T-helper 2 cell treated with Interferon-gamma antibody and Interleukin-4, amounts not matched to agents 5 μg/mL and 100 μg/mL, for 36 hours (primary cell): ENCODE measurements at regions not wholly inside any gene's neighbourhood (a gene's known extent, or its start where the extent isn't known, plus 50 kb on each side); places are given as distances from the start of the nearest gene placed in this dataset.

Experiments
- DNase-seq: peaks from one replicate; pipeline ENCODE4 v3.0.0; 2021; ENCODE audit warnings: low spot score
- H3K27ac Mint-ChIP-seq: one replicate; pipeline ENCODE4 v1.8.0; 2021; ENCODE audit warnings: mild to moderate bottlenecking, mixed read lengths
- H3K27me3 Mint-ChIP-seq: one replicate; pipeline ENCODE4 v1.8.0; 2021; ENCODE audit warnings: low read depth, mixed read lengths
- H3K36me3 Mint-ChIP-seq: one replicate; pipeline ENCODE4 v1.8.0; 2021; ENCODE audit warnings: low read depth, mixed read lengths
- H3K4me1 Mint-ChIP-seq: one replicate; pipeline ENCODE4 v1.8.0; 2021; ENCODE audit warnings: low read depth, mixed read lengths
- H3K4me3 Mint-ChIP-seq: one replicate; pipeline ENCODE4 v1.8.0; 2022; ENCODE audit warnings: mild to moderate bottlenecking, moderate library complexity, mixed read lengths
- H3K9me3 Mint-ChIP-seq: one replicate; pipeline ENCODE4 v1.8.0; 2021; ENCODE audit warnings: mixed read lengths

DNA sequence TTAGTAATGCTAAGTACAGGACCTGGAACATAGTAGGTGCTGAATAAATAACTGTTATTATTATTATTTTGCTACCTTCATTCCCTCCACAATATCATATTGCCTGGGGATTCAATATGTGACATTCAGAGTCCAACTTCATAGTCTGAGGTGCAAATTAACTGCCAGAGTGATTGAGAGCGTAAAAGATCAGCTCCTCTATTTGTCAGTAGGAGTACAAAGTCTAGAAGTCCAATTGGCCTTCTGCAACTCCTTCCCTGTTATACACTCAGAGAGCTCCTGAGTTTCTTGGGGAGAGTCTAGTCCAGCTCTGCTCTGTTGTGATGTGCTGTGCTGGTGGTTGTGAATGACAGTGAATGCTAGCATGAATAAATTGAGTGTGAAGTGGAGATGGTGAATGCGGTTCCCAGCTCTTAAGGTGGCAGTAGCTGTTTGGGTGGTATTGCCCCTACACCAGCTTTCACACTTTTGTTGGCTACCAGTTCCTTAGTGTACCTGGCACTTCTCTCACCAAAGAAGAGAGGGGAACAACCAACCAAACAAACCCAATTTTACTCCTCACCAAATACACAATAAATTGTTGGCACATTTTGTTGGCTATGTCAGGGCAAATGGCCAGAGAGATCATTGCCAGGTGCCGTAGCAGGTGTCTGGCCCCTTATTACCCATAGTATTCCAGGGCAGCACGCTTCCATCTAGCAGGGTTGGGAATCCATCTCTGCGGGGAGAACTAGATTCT is 270.1 kb upstream of the TBL1XR1 start:
- H3K27ac Mint-ChIP-seq = no peak overlapping the region
- H3K9me3 Mint-ChIP-seq = no peaks in the 10 kb centered on the region
- DNase-seq = no peak
- no peaks in the 10 kb centered on the region for H3K27me3 Mint-ChIP-seq
- no peaks in the 10 kb centered on the region for H3K36me3 Mint-ChIP-seq
- no peaks in the 10 kb centered on the region for H3K4me1 Mint-ChIP-seq
- no peak overlapping the region for H3K4me3 Mint-ChIP-seq

GRCh38 chr3:177468331-177468730 is 271.0 kb upstream of the TBL1XR1 start:
- H3K4me1 Mint-ChIP-seq = no peaks in the 10 kb centered on the region
- H3K9me3 Mint-ChIP-seq = no peaks in the 10 kb centered on the region
- H3K4me3 Mint-ChIP-seq = no peak overlapping the region
- H3K27ac Mint-ChIP-seq = no peak overlapping the region
- no peak for DNase-seq
- no peaks in the 10 kb centered on the region for H3K36me3 Mint-ChIP-seq
- no peaks in the 10 kb centered on the region for H3K27me3 Mint-ChIP-seq

- Mint-ChIP-seq H3K4me3 (no peak overlapping the region), H3K27me3 (no peaks in the 10 kb centered on the region), H3K27ac (no peak overlapping the region), H3K36me3 (no peaks in the 10 kb centered on the region), H3K4me1 (no peaks in the 10 kb centered on the region), H3K9me3 (no peaks in the 10 kb centered on the region)
- DNase-seq = no peak
These were observed 271.5 kb upstream of the TBL1XR1 start for GRCh38 chr3:177468816-177469215.

DNA sequence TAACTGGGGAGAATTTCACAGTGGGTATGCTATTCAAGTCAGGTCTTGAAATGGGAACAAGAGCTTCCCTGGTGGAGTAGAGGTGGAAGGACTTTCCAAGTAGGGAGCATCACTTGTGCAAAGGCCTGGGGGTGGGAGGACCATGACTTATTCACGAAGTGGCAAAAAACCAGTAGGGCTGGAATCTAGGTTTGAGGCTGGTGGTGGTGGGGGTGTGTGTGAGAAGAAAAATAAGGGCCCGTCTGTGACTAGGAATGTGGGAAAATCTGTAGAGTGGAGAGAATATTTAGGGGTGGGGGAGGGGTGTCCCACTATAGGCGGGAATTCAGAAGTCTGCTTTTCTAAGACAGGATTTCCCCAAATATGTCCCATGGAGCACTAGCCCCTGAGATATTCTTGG is 271.9 kb upstream of the TBL1XR1 start:
- Mint-ChIP-seq H3K4me3 (no peak overlapping the region), H3K9me3 (no peaks in the 10 kb centered on the region), H3K27ac (no peak overlapping the region), H3K36me3 (no peaks in the 10 kb centered on the region), H3K27me3 (no peaks in the 10 kb centered on the region), H3K4me1 (no peaks in the 10 kb centered on the region)
- no peak for DNase-seq

DNA sequence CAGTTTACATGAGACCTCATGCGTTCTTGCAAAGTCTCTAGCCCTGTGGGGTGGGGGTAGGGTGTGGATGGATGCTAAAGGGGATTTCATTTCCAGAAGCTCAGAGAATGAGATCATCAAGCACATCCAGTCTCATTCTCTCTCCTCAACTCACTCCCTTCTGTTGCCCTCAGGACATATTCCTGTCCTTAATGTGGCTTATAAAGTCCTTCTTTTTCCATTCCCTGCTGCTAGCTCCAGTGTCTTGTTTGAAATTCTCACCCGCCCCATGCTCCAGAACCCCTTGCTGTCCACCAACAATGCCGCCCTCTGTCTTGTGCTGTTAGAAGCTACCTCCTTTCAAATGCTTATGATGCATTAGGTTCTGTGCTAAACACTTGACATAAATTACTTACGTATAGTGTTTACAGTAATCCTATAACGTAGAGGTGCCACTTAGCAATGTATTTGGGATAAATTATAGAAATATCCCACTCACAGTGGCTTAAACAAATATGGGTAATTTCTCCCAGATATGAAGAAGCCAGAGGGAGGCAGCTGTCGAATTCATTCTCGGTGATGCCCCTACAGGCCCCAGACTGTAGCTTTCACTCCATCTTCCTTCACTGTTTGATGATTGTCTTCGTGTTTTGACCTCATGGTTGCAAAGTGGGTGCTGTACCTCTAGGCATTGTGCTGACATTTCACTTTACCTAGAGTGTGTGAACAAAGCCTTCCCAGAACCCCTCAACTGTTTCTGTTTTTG is 273.1 kb upstream of the TBL1XR1 start:
- no peaks in the 10 kb centered on the region for H3K36me3 Mint-ChIP-seq
- H3K4me1 Mint-ChIP-seq = no peaks in the 10 kb centered on the region
- H3K27ac Mint-ChIP-seq = no peak overlapping the region
- no peaks in the 10 kb centered on the region for H3K9me3 Mint-ChIP-seq
- H3K27me3 Mint-ChIP-seq = no peaks in the 10 kb centered on the region
- no peak overlapping the region for H3K4me3 Mint-ChIP-seq
- no peak for DNase-seq

- H3K4me1 Mint-ChIP-seq = no peaks in the 10 kb centered on the region
- no peaks in the 10 kb centered on the region for H3K27me3 Mint-ChIP-seq
- no peak for DNase-seq
- H3K27ac Mint-ChIP-seq = no peak overlapping the region
- no peaks in the 10 kb centered on the region for H3K36me3 Mint-ChIP-seq
- no peak overlapping the region for H3K4me3 Mint-ChIP-seq
- H3K9me3 Mint-ChIP-seq = no peaks in the 10 kb centered on the region
These were observed 274.6 kb upstream of the TBL1XR1 start for GRCh38 chr3:177471733-177472480.

DNA sequence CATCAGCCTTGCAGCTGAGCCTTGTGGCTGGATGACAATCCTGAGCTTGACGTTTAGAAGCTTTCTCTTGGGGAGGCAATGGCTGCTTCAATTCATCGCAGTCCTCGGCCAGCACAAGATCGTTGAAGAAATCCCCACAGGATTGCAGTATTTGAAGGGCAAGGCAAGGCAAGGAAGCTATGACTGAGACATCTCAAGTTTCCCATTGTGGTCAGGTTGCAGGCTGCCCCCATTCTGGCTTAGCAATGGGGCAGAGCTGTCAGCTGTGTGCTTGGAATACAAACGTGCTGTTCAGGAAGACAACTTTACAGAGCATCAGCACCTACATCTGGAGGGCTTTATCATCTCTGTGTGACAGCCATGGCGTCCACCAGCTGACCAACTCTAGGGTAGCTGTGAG is 275.9 kb upstream of the TBL1XR1 start:
- H3K36me3 Mint-ChIP-seq = no peaks in the 10 kb centered on the region
- no peaks in the 10 kb centered on the region for H3K4me1 Mint-ChIP-seq
- no peaks in the 10 kb centered on the region for H3K9me3 Mint-ChIP-seq
- no peak overlapping the region for H3K27ac Mint-ChIP-seq
- H3K27me3 Mint-ChIP-seq = no peaks in the 10 kb centered on the region
- no peak overlapping the region for H3K4me3 Mint-ChIP-seq
- DNase-seq = no peak

GRCh38 chr3:177473903-177474302 is 276.6 kb upstream of the TBL1XR1 start:
- H3K27ac Mint-ChIP-seq = no peak overlapping the region
- H3K27me3 Mint-ChIP-seq = no peaks in the 10 kb centered on the region
- no peak for DNase-seq
- H3K4me1 Mint-ChIP-seq = no peaks in the 10 kb centered on the region
- H3K36me3 Mint-ChIP-seq = no peaks in the 10 kb centered on the region
- H3K9me3 Mint-ChIP-seq = no peaks in the 10 kb centered on the region
- no peak overlapping the region for H3K4me3 Mint-ChIP-seq

DNA sequence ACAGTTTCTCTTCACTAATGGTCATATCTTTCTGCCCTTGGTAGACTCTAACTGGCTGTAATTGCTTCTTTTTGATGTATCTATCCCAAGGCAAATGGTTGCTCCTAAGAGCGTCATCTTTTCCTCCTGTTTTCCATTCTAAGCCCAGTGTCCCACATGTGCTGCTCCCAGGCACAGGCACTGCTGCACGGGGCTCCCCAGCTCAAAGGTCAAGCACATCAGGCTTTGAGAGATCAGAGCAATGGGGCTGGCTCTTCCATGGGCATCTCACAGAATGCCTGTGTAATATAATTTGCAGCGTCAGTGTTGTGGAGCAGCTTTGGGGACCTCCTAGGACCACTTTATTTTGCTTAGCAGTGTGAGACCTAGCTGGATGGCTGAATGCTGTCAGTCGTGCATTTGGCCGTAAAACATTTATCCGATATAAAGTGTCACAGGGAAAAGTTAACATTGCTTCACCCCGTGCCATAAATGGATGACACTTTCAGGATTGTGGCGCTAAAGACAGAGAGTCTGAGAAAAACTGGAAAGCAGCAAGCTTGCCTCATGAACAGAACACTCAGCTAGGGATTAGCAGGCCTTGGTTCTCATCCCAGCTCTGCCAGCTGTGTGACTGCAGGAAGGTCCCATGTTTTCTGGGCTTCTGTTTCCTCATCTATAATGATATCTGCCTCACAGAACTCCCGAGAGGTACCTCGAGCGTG is 277.5 kb upstream of the TBL1XR1 start:
- no peak overlapping the region for H3K4me3 Mint-ChIP-seq
- no peaks in the 10 kb centered on the region for H3K4me1 Mint-ChIP-seq
- DNase-seq = no peak
- H3K27me3 Mint-ChIP-seq = no peaks in the 10 kb centered on the region
- H3K36me3 Mint-ChIP-seq = no peaks in the 10 kb centered on the region
- no peak overlapping the region for H3K27ac Mint-ChIP-seq
- H3K9me3 Mint-ChIP-seq = no peaks in the 10 kb centered on the region

- no peaks in the 10 kb centered on the region for H3K27me3 Mint-ChIP-seq
- no peak for DNase-seq
- no peaks in the 10 kb centered on the region for H3K4me1 Mint-ChIP-seq
- H3K9me3 Mint-ChIP-seq = no peaks in the 10 kb centered on the region
- no peak overlapping the region for H3K4me3 Mint-ChIP-seq
- H3K36me3 Mint-ChIP-seq = no peaks in the 10 kb centered on the region
- H3K27ac Mint-ChIP-seq = no peak overlapping the region
These were observed 278.0 kb upstream of the TBL1XR1 start for GRCh38 chr3:177475356-177475665.

DNA sequence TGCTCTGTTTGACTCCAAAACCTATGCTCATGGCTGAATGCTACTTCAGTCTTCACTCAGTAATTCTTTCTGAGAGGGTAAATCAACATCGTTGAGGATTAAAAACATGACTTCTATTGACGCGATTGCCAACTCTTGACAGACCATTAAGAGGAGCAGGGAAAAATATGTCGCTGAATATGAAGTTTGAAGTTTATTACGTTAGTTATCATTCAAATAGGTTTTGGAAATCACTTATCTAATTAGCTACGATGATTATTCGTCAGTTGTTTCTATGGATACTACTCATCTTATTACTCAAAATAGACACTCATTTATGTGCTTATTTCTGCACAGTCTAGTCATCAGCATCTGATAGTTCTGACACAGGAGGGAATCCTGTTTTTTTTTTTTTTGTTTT is 279.2 kb upstream of the TBL1XR1 start:
- DNase-seq = no peak
- no peaks in the 10 kb centered on the region for H3K4me1 Mint-ChIP-seq
- H3K27ac Mint-ChIP-seq = no peak overlapping the region
- no peaks in the 10 kb centered on the region for H3K27me3 Mint-ChIP-seq
- H3K36me3 Mint-ChIP-seq = no peaks in the 10 kb centered on the region
- no peak overlapping the region for H3K4me3 Mint-ChIP-seq
- no peaks in the 10 kb centered on the region for H3K9me3 Mint-ChIP-seq

DNA sequence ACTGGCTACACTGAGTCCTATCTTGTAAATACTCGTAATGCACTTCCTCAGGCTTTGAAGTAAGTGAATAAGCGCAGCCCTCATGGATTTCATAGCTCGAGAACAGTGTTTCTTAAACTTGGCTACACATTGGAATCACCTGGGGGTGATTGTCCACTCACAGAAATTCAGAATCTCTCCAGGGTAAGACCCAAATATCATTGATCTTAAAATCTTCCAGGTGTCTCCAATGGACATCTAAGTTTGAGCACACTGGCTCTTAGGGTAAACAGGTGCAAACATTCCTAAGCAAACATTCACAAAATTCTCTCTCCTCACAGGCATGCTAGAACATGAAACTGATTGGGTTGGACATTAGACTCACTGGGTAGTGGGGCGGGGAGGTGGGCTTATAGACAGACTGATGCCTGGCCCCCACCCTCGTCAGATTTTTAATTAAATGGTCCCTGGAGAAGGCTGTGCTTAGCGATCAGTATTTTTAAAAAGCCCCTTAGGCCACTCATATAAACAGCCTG is 279.7 kb upstream of the TBL1XR1 start:
- no peaks in the 10 kb centered on the region for H3K27me3 Mint-ChIP-seq
- H3K27ac Mint-ChIP-seq = no peak overlapping the region
- no peaks in the 10 kb centered on the region for H3K36me3 Mint-ChIP-seq
- no peaks in the 10 kb centered on the region for H3K9me3 Mint-ChIP-seq
- no peak overlapping the region for H3K4me3 Mint-ChIP-seq
- no peaks in the 10 kb centered on the region for H3K4me1 Mint-ChIP-seq
- DNase-seq = no peak

DNA sequence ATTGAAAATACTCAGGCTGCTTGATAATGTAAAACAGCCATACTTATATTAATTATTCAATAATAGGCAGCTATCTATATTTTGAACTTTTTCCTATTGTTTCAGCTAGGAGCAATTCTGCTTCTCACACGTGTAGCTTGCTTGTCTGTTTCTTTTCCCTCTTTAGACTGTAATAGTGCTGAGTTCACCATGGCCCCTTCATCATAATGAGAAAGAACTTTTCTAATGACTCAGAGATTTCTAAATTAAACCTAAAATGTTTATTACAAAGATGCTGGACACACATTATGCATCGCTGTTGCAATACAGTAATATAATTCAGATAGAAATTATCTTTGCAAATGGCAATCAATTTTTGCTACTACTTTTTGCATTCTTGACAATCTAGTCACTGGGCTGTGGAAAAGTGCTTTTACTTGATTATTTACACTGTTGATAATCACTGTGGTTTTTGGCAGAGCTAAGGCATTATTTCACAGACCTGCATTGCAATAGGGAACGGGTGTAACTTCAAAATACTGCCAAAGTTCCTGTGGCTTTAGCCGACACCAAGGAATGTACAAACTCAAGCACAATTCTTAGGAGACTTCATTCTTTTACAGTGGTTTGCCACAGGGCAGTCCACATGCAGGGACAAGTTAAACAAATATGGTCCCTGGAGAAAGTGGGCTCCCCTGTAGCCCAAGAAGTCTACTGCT is 281.0 kb upstream of the TBL1XR1 start:
- no peaks in the 10 kb centered on the region for H3K4me1 Mint-ChIP-seq
- no peaks in the 10 kb centered on the region for H3K9me3 Mint-ChIP-seq
- H3K4me3 Mint-ChIP-seq = no peak overlapping the region
- no peaks in the 10 kb centered on the region for H3K36me3 Mint-ChIP-seq
- H3K27me3 Mint-ChIP-seq = no peaks in the 10 kb centered on the region
- H3K27ac Mint-ChIP-seq = no peak overlapping the region
- no peak for DNase-seq
